Liver (tissue), 7 donors: ENCODE measurements at regions not wholly inside any gene's neighbourhood (a gene's known extent, or its start where the extent isn't known, plus 50 kb on each side); places are given as distances from the start of the nearest gene placed in this dataset.

ENCODE experiments used
- DNase-seq: peaks from one replicate; pipeline ENCODE4 v3.0.0-alpha.2; 2017; ENCODE audit warnings: low spot score
- H3K27ac ChIP-seq, 2 donors: one replicate each; pipeline ENCODE4 v1.7.0; 2013; ENCODE audit warnings: inconsistent platforms in 2 of 2, low read length in 2 of 2, control low read depth in 1 of 2, low read depth in 1 of 2, mild to moderate bottlenecking in 1 of 2
- H3K27me3 ChIP-seq, 4 donors: one replicate each; pipeline versions ENCODE4 v1.6.1 to v1.7.0; 2013; ENCODE audit warnings: low read length in 3 of 4, inconsistent platforms in 1 of 4, mild to moderate bottlenecking in 1 of 4, moderate library complexity in 1 of 4; ENCODE audit not compliant: control insufficient read depth in 4 of 4, insufficient read depth in 4 of 4
- H3K36me3 ChIP-seq, 4 donors: one replicate each; pipeline versions ENCODE4 v1.6.1 to v1.7.0; 2013; ENCODE audit warnings: low read length in 3 of 4, mild to moderate bottlenecking in 3 of 4, low read depth in 1 of 4, moderate library complexity in 1 of 4; ENCODE audit not compliant: control insufficient read depth in 4 of 4, insufficient read depth in 3 of 4
- H3K4me1 ChIP-seq, 4 donors: one replicate each; pipeline versions ENCODE4 v1.6.1 to v1.7.0; 2013; ENCODE audit warnings: low read length in 3 of 4, mild to moderate bottlenecking in 3 of 4, moderate library complexity in 1 of 4; ENCODE audit not compliant: control insufficient read depth in 4 of 4, insufficient read depth in 4 of 4
- H3K4me3 ChIP-seq, 3 donors: one replicate each; pipeline versions ENCODE4 v1.6.1 to v1.7.0; 2013; ENCODE audit warnings: low read length in 3 of 3, control low read depth in 1 of 3, low read depth in 1 of 3, mild to moderate bottlenecking in 1 of 3
- H3K9ac ChIP-seq, 2 donors: one replicate each; pipeline ENCODE4 v1.7.0; 2013; ENCODE audit warnings: low read length in 2 of 2, mild to moderate bottlenecking in 2 of 2, moderate library complexity in 2 of 2, control low read depth in 1 of 2, low read depth in 1 of 2
- H3K9me3 ChIP-seq, 4 donors: one replicate each; pipeline versions ENCODE4 v1.6.1 to v1.7.0; 2013; ENCODE audit warnings: low read length in 3 of 4; ENCODE audit not compliant: control insufficient read depth in 4 of 4
- ATF3 ChIP-seq: IDR thresholded peaks from 2 replicates; pipeline ENCODE4 v1.6.1; 2016; ENCODE audit warnings: antibody characterized with exemption
- EGR1 ChIP-seq, 2 donors: IDR thresholded peaks; 2 replicates each; pipeline ENCODE4 v1.6.1; 2016 to 2018; ENCODE audit warnings: antibody characterized with exemption in 2 of 2, low read depth in 2 of 2
- FOXA1 ChIP-seq: IDR thresholded peaks from 2 replicates; pipeline ENCODE4 v1.6.1; 2016; ENCODE audit warnings: antibody characterized with exemption
- FOXA2 ChIP-seq: IDR thresholded peaks from 2 replicates; pipeline ENCODE4 v1.6.1; 2016; ENCODE audit warnings: antibody characterized with exemption
- GABPA ChIP-seq, 2 donors: IDR thresholded peaks in 1 of 2; conservative IDR thresholded peaks in 1 of 2; 2 replicates each; pipeline ENCODE4 v1.6.1; 2016; ENCODE audit warnings: antibody characterized with exemption in 2 of 2, mild to moderate bottlenecking in 1 of 2, moderate library complexity in 1 of 2
- HNF4G ChIP-seq: IDR thresholded peaks from 2 replicates; pipeline ENCODE4 v1.6.1; 2016; ENCODE audit warnings: antibody characterized with exemption
- JUND ChIP-seq, 2 donors: IDR thresholded peaks; 2 replicates each; pipeline ENCODE4 v1.6.1; 2016; ENCODE audit warnings: antibody characterized with exemption in 2 of 2
- NR2F2 ChIP-seq: IDR thresholded peaks from 2 replicates; pipeline ENCODE4 v1.6.1; 2016; ENCODE audit warnings: antibody characterized with exemption
- RAD21 ChIP-seq, 2 donors: IDR thresholded peaks; 2 replicates each; pipeline ENCODE4 v1.6.1; 2016; ENCODE audit warnings: antibody characterized with exemption in 2 of 2, mild to moderate bottlenecking in 2 of 2
- REST ChIP-seq: IDR thresholded peaks from 2 replicates; pipeline ENCODE4 v1.6.1; 2016; ENCODE audit warnings: antibody characterized with exemption, mild to moderate bottlenecking
- TAF1 ChIP-seq: conservative IDR thresholded peaks from 2 replicates; pipeline ENCODE4 v1.6.1; 2016; ENCODE audit warnings: antibody characterized with exemption, mild to moderate bottlenecking
- YY1 ChIP-seq: IDR thresholded peaks from 2 replicates; pipeline ENCODE4 v1.6.1; 2016; ENCODE audit warnings: antibody characterized with exemption, mild to moderate bottlenecking
- ZBTB33 ChIP-seq: IDR thresholded peaks from 2 replicates; pipeline ENCODE4 v1.6.1; 2016; ENCODE audit warnings: antibody characterized with exemption
- WGBS: extraction: QIAGEN DNeasy Blood & Tissue Kit; methylation state at CpG from one replicate; pipeline ENCODE4 v1.1.7; 2013; 5-methylcytosine and 5-hydroxymethylcytosine counted together
- donor health status: healthy.
- donor health status: healthy.
- donor health status: healthy.
- donor health status: healthy.

- Histone ChIP-seq H3K4me1 (no peaks in the 10 kb centered on the region), H3K27ac (no peak overlapping the region), H3K9ac (no peak overlapping the region), H3K9me3 (no peaks in the 10 kb centered on the region), H3K27me3 (peaks cover 0 to 10% (median 0%) of the 10 kb centered on the region in 4 donors), H3K36me3 (no peaks in the 10 kb centered on the region), H3K4me3 (no peak overlapping the region)
- DNase-seq: no peak
- TF ChIP-seq REST (no peak), RAD21 (IDR thresholded peaks at IDR 0.05) (no peak), HNF4G (no peak), ATF3 (no peak), FOXA2 (no peak), ZBTB33 (no peak), NR2F2 (no peak), YY1 (no peak), JUND (IDR thresholded peaks at IDR 0.05) (no peak), GABPA (IDR thresholded peaks at IDR 0.05 in 1 of 2, conservative IDR thresholded peaks at IDR 0.05 in 1 of 2) (no peak)
Observed at GRCh38 chr2:55761024-55761423, 67.4 kb upstream of the PNPT1 start.

GRCh38 chr2:55760125-55760524 is 66.5 kb upstream of the PNPT1 start:
- TF ChIP-seq RAD21 (IDR thresholded peaks at IDR 0.05): no peak
- TF ChIP-seq NR2F2: no peak
- no peak for TF ChIP-seq JUND (IDR thresholded peaks at IDR 0.05)
- no peak for TF ChIP-seq REST
- TF ChIP-seq ATF3: no peak
- no peak for TF ChIP-seq TAF1
- no peak for TF ChIP-seq FOXA1
- TF ChIP-seq HNF4G: no peak
- no peak for TF ChIP-seq EGR1 (IDR thresholded peaks at IDR 0.05; ENCODE audit: low read depth in 2 of 2)
- no peak for TF ChIP-seq FOXA2
- TF ChIP-seq ZBTB33: no peak
- TF ChIP-seq GABPA (IDR thresholded peaks at IDR 0.05 in 1 of 2, conservative IDR thresholded peaks at IDR 0.05 in 1 of 2): no peak
- DNase-seq: no peak
- Histone ChIP-seq H3K4me1 (no peaks in the 10 kb centered on the region), H3K4me3 (no peak overlapping the region), H3K36me3 (no peaks in the 10 kb centered on the region), H3K9ac (no peak overlapping the region), H3K27ac (no peak overlapping the region), H3K27me3 (peaks cover 0 to 10% (median 0%) of the 10 kb centered on the region in 4 donors), H3K9me3 (no peaks in the 10 kb centered on the region)
- WGBS: 96% methylated on average over 2 of the region's 2 CpGs
